Renal cortex interstitium (tissue), 11 donors: ENCODE measurements at regions not wholly inside any gene's neighbourhood (a gene's known extent, or its start where the extent isn't known, plus 50 kb on each side); places are given as distances from the start of the nearest gene placed in this dataset.
"Not testable (repeated sequence)": the region's sequence is repeated elsewhere in the genome, so short reads cannot be mapped to it uniquely, and the experiment has no call there.

Source experiments
- DNase-seq, 11 donors: peaks; one replicate each; pipeline ENCODE4 v3.0.0-alpha.2; 2013; ENCODE audit warnings: low read depth in 9 of 11, low spot score in 4 of 11; ENCODE audit errors: extremely low read depth in 1 of 11

DNA sequence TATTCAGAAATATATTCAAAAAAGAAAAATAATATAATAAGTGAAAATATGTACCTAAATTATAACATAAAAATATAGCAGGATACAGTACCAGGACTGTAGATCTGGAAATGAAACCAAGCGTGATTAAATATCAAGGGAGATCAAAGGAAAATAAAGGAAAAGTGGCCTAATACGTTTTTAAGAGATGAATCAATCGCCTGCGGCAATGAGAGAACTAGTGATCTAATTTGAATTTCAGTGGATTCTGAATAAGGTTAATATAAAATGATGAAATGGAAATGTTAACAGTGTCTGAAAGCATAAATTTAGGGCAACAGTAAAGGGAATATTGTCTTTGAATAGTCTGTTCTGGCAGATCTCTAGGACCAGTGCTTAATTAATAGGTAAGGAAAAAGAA lies 1761.9 kb upstream of the ACO1 start:
- no peak for DNase-seq

- peak in 3 of 11 donors; percentile 4 to 39 (median 5) for DNase-seq
Observed at GRCh38 chr9:30628915-30629567, 1755.4 kb upstream of the ACO1 start.

DNA sequence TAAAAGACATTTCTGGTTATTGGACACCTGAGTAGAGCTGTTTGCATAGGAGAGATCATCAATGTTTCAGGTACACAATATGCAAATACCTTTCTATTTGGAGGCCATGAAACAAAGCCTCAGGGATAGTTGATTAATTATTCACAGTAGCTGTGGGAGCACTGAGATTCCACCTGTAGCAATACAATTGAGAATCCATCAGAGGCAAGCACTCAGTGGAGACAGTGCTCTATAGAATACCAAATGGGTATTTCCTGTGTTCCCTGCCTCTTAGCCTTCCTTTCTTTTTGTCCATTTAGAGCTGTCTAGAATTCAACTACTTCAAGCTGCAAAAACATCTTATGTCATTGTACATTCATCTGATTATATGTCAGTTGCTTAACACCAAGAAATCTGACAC lies 1754.0 kb upstream of the ACO1 start:
- DNase-seq: no peak

DNA sequence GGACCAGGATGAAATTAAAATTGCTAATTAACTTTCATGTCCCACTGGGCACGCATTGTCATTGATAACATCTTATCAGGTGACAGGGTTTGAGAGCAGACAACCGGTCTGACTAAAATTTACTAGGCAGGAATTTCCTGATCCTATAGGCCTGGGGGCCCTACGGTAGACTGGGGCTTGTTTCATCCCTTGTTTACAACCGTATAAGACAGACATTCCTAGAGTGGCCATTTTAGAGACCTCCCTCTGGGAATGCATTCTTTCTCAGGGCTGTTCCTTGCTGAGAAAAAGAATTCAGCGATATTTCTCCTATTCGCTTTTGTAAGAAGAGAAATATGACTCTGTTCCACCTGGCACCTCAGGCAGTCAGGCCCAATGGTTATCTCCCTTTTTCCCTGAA lies 1737.8 kb upstream of the ACO1 start:
- not testable (repeated sequence) for DNase-seq

DNA sequence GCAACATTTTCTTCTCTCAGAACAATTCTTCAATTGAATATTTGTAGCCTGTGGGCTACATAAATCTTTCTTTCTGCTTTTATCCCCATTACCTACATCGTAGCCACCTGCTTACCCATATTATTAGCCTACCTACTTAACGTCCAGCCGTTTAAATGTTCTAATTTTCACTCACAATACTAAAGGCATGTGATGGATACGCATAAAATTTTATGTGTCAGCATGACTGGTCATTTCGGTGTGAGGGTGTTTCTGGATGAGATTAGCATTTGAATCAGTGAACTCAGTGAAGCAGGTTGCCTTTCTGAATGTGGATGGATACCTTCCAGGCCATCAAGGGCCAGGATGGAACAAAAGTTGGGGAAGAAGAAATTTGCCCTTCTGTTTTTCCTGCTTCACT lies 1722.5 kb upstream of the ACO1 start:
- DNase-seq: no peak

- no peak for DNase-seq
Observed at GRCh38 chr9:30670805-30671562, 1713.5 kb upstream of the ACO1 start.

DNA sequence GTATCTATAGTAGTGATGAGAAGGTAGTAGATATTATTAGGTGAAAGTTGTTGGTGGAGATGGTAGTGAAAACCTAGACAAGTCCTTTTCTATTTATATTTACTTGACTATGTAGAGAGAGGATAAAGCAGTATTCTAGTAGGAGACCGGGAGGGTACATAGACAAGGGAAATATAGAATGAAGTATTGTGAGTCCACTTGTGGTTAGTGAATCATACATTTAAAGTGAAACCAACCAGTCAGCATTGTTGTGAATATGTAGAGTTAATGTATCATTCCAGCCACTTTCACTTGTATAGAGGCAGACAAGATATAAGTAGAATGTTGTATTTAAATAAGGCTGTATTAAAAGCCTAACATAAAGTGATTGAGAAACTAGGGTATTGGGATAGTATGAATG lies 1711.3 kb upstream of the ACO1 start:
- no peak for DNase-seq

DNA sequence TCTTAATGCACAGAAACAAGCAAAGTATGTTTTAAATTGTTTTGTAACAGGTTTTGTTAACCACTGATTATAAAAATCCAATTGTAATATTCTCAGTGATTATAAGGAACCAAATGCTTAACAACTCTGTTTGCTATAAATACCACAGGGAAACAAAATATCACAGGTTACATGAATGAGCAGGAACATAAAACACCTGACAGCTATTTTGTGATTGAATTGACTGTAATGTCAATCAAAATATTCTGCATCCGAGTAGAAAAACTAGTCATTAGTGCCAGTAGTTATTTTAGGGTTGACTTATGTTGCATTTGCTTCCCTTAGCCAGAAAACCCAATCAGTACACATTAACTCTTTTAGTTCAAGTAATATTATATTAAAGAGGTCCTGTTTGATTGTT lies 1707.8 kb upstream of the ACO1 start:
- no peak for DNase-seq

GRCh38 chr9:30677221-30677620 lies 1707.2 kb upstream of the ACO1 start:
- peak in 2 of 11 donors; percentile 3 to 5 for DNase-seq

GRCh38 chr9:30688801-30689200 lies 1695.6 kb upstream of the ACO1 start:
- DNase-seq: no peak

GRCh38 chr9:30697958-30698357 lies 1686.5 kb upstream of the ACO1 start:
- DNase-seq: no peak

- DNase-seq: no peak
Observed at GRCh38 chr9:30711591-30711990, 1672.9 kb upstream of the ACO1 start.

DNA sequence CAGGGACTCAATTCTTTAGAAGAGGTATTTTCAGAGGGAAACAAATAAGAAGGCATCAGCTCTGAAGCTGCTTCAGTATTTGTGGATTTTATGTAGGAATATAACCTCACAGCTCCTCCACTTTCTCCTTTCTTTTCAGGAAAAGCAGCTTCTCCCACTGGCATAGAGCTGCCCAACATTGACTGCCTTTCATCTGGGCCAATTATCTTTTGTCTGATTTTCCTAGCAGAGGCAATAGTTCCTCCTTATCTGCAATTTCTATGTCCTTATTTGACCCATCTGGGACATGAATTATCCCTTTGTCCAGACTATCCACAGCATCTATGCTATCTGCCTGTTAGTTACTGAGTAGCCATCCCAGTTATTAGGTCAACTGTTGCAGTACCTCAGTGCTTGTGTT lies 1671.2 kb upstream of the ACO1 start:
- no peak for DNase-seq

DNA sequence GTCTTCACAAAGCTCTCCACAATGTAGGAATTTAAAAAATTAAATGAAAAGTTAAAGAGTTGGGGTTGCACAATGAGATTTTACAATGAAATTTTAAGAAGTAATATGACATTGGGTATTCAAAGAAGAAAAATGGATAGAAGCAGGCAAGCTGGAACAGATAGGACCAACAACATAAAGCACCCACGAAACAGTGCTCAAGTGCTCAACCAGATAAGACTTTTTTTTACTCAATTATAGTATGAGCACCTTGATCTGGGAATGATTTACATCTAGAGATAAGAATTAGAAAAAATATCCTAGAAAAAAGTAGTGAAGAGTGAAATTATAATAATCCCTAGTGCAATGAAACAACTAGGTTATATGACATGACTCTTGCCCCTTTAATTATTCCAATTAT lies 1670.1 kb upstream of the ACO1 start:
- no peak for DNase-seq

GRCh38 chr9:30718483-30718882 lies 1666.0 kb upstream of the ACO1 start:
- no peak for DNase-seq

DNA sequence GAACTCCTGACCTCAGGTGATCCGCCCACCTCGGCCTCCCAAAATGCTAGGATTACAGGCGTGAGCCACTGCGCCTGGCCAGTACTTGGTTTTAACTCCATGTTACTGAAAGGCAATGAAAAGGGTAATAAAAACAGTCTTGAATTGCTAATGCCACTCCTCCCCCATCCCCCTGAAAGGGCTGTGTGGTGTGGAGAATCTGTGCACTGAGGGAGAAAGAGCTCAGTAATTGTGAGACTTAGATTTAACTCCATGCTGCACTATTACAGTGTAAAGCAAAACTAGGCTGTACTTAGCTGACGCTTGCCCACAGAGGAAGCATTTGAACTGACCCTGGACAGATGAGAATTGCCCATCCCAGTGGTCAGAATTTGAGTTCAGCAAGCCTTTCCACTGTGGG lies 1662.4 kb upstream of the ACO1 start:
- DNase-seq: peak; percentile 0 to 38 (median 12)

- no peak for DNase-seq
Observed at GRCh38 chr9:30723656-30724055, 1660.8 kb upstream of the ACO1 start.

DNA sequence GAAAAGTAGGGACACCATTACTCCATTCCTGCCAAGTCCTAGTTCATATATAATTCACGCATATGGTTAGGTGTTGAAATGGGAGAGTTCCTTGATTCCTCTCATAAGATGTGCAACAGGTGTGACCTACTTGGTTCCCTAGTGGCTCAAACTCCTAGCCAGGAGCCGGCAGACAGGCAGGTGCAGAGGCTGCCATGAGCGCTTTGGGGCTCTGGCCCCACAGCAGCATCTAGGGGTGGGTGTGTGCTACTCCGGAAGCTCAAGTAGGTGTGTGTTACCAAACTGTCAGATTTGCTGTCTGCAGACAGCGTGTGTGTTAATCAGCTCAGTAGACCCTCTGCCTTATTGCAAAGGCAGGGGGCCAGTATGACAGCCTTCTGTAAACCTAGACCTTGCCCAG lies 1652.4 kb upstream of the ACO1 start:
- DNase-seq: no peak

- DNase-seq: no peak
Observed at GRCh38 chr9:30744871-30745270, 1639.6 kb upstream of the ACO1 start.

GRCh38 chr9:30746589-30746988 lies 1637.9 kb upstream of the ACO1 start:
- no peak for DNase-seq

DNA sequence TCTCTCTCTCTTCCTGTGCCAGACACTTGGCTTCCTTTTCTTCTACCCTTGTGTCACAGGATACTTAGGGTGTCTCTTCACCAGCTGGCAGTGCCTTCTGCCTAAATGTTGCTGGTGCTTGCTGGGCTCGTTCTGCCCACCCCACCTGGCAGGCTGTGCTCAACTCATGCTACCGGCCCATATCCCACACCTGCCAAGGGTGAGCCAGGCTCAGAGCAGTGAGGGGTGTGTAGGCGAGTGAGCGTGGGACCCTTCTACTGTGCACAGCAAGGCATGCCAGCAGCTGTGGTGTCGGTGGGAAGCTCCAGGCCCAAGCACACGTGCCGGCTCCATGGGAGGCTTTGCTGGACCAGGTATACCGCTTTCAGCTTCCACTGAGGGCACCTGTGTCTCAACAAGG lies 1626.7 kb upstream of the ACO1 start:
- no peak for DNase-seq
